D341Med (cell line): ENCODE measurements at regions not wholly inside any gene's neighbourhood (a gene's known extent, or its start where the extent isn't known, plus 50 kb on each side); places are given as distances from the start of the nearest gene placed in this dataset.
"Not testable (repeated sequence)": the region's sequence is repeated elsewhere in the genome, so short reads cannot be mapped to it uniquely, and the experiment has no call there.

Experiments
- DNase-seq: peaks from one replicate; pipeline ENCODE4 v3.0.0; 2012; ENCODE audit warnings: low spot score

DNA sequence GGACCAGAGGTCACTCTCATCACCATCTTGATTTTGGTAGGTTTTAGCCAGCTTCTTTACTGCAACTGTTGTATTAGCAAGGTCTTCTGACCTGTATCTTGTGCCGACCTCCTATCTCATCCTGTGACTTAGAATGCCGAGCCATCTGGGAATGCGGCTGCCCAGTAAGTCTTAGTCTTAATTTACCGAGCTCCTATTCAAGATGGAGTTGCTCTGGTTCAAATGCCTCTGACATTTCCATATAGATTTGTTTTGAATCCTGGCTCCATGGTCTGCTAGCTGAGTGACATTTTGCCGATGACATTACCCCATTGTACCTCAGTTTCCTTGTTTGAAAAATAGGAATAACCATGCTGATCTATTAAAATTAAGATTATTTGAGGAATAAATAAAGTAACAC, 193.9 kb upstream of the HMCN1 start:
- DNase-seq = no peak

DNA sequence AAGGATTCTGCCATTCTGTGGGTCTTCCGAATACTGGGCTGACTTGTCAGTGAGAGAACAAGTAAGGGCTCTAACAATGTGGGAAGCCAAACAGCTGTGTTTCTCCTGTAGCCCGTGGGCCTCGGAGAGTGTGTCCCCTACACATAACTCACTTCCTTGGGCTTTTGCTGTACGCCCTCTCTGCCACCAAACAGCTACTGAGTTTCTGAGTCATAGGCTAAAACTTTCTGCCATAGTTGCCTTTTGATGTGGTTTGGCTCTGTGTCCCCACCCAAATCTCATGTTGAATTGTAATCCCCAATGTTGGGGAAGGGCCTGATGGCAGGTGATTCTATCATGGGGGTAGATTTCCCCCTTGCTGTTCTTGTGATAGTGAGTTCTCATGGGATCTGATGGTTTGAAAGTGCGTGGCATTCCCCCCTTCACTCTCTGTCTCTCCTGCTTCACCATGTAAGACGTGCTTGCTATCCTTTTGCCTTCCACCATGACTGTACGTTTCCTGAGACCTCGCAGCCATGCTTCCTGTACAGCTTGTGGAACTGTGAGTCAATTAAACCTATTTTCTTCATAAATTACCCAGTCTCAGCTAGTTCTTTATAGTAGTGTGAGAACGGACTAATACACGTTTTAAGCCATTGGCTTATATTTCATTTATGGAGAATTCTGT, 194.8 kb upstream of the HMCN1 start:
- no peak for DNase-seq

DNA sequence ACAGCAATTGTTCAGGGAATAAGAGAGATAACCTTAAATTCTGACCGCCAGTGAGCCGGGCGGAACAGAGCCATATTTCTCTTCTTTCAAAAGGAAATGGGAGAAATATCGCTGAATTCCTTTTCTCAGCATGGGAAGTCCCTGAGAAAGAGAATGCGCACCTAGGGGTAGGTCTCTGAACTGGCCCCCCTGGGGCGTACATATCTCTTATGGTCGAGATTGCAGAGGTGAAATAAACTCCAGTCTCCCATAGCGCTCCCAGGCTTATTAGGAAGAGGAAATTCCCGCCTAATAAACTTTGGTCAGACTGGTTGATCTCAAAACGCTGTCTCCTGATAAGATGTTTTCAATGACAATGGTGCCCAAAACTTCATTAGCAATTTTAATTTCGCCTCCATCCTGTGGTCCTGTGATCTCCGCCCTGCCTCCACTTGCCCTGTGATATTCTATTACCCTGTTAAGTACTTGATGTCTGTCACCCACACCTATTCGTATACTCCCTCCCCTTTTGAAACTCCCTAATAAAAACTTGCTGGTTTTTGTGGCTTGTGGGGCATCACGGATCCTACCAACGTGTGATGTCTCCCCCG, 195.8 kb upstream of the HMCN1 start:
- not testable (repeated sequence) for DNase-seq

DNA sequence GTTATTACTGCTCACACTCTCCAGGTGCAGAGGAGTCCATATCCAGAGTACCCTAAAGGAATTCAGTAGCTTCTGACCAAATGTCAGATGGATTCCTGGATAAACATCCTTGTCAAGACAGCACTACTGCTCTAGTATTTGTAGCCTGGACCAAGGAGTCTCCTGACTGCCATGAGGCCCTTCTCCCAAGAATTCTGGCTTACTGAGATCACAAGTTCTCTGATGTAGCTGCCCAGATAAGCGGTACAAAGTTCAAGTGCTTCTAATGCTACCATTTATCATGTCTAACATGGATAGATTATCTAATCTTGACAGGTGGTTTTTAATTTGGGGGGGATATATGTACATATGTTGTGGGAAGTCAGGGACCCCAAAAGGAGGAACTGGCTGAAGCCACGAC, 196.6 kb upstream of the HMCN1 start:
- no peak for DNase-seq

DNA sequence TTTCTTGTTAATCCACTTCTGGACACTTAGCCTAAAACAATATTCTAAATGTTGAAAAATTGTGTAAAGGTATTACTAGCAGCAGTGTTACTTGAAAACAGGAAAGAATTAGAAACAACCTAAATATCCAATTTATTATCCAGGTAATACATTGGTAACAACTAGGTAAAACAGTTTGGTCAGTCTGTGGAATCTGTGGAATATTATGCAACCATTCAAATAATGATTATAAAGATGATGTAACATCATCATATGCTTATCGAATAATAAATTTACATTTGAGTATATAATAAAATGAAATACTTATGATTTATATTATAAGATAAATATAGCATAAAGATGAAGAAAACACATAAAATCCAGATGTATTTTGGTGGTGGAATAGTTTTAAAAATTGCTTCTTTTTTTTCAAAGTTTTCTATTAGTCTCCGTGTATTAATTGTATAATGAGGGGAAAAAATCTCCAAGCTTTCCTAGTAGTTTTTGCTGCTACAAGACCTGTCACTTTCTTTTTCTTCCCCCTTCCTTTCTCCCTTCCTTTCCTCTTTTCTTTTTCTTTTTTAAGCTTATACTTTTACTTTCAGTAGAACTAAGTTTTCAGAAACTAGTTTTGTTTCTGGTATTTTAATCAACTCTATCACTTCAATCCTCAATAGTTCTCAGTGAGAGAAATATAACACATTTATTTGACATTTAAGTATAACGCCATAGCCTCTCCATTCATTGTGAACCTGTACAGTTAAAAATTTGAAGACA, 197.8 kb upstream of the HMCN1 start:
- no peak for DNase-seq

DNA sequence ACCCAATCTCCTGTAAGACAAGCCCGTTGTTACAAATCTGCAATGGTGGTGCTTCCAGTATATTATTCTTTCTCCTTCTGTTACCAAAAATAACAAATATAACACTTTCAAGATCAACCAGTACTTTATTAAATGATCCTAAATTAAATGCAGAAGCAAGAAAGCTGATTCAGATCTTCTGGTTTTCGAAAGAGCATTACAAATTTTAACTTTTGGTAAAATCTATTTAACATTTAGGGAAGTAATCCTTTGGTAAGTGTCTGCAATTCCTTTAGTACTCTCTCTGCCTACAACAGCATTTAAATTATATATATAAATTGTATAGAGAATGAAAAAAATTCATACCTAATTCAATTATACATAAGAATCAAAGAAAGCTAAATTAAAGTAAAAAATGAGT, 198.6 kb upstream of the HMCN1 start:
- DNase-seq = no peak

DNA sequence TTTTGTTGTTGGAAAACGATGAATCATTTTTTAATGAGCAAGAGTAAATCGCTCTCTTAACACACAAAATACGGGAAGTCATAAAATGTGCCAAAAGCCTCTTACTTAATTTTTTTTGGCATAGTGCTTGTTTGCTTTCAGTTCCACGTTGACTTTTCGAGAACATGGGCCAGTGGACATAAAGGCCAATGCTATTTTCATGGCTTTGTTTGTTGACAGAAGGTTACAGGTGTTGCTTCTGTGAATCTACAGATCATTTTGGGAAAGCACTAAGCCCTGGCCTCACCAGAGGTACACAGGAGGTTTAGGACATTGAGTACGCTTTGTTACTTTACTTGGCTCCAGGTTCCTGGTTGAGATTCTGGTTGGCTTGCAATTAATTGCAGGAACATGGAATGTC, 199.4 kb upstream of the HMCN1 start:
- no peak for DNase-seq

DNA sequence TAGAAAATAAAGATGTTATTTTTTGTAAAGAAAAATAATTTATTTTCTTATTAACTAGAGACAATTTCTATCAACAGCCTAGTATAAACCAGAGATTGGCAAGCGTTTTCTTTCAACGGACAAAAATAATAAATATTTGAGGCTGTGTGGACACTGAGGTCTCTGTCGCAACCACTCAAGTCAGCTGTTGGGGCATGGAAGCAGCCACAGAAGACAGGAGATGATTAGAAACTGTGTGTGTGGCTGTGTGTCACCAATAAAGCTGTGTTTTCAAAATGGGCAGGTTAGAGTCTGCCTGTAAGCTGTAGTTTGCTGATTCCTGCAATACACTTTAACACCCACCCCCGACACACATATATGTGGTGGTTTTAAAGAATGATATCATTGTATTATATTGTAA, 200.6 kb upstream of the HMCN1 start:
- no peak for DNase-seq

DNA sequence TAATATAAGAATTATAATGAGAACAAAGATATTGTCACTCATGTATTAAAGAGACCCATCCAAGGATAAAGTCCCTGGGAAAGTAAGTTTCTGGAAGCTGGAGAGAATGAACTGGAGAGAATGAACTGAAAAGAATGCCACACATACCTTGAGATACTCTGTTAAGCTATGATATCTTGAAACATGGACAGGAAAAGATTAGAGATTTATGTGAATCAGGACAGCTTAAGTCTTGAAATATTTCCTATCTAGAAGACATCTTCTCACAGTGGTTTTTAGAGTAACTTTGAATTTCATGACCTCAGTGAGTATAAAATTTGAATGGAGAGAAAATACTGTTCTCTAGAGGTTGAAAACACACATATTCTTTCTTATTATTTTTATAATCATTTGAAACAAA, 201.3 kb upstream of the HMCN1 start:
- no peak for DNase-seq

DNA sequence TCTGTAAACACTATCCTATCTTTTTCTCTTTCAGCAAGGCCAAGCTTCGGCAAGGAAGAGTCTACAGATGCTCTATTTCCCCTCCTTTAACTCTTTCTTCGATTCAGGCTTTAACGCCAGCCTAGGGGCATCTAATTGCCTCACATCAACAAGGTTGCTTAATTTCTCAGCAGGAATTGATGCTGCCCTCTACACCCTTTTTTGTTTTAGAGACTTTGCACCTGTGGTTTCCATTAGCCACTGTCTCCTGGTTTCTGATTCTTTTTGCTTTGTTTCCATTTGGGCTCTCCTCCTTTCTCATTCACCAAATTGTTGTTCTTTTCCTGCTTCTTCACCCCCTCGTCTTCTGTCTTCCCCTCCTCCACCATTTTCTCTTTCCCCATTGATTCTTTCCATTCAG, 202.4 kb upstream of the HMCN1 start:
- DNase-seq = no peak

DNA sequence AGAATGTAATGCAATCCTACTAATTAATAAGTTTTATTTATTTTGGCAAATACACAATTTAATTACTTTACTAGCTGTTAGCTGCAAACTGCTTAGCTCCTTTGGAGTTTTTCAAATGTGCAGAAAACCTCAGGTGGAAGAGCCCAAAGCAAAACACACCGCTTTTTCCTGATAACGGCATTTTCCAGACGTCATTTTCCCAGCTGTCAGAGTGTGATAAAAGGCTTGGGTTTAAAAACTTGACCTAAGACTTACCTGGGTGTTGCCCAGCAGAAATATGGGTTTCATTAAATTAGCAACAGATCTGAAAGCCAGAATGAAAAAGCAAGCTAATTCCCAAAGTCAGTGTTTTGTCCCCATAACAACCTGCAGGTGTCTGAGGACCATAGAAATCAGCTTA, 204.0 kb upstream of the HMCN1 start:
- DNase-seq = no peak

DNA sequence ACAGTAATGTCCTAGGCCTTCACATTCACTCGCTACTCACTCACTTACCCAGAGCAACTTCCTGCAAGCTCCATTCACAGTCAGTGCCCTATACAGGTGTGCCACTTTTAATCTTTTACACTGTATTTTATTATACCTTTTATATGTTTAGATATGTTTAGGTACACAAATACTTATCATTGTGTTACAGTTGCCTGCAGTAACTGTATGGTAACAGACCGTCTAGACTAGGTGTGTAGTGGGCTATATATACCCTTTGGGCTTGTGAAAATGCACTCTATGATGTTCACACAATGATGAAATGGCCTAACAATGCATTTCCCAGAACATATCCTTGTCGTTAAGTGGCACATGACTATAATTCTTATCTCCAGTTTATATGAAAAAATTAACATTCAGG, 204.5 kb upstream of the HMCN1 start:
- DNase-seq = no peak

DNA sequence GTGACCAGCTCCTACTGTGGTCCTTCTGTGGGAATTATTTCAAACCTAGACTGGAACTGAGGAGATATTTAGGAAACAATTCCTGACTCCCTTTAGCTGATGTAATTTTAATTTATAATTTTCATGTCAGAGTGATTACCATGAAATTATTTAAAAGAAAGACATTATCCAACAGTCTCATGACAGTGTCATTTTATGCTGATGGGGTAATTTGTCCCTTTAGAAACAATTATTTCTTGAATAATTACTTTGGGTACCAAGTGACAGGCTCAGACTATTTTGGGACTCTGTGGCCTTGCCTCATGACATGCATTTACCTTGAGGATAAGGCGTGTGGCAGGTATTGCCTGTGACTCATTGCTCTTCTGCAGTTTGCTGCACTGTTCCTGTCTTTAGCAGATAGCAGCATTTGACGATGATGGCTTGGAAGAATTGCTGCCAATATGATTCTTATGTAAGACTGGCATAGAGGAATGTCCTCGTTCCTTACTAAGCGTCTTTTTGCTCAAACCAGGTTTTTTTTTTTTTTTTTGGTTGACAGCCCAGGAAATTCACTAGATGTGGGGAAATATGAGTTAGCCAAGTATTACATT, 206.0 kb upstream of the HMCN1 start:
- no peak for DNase-seq

DNA sequence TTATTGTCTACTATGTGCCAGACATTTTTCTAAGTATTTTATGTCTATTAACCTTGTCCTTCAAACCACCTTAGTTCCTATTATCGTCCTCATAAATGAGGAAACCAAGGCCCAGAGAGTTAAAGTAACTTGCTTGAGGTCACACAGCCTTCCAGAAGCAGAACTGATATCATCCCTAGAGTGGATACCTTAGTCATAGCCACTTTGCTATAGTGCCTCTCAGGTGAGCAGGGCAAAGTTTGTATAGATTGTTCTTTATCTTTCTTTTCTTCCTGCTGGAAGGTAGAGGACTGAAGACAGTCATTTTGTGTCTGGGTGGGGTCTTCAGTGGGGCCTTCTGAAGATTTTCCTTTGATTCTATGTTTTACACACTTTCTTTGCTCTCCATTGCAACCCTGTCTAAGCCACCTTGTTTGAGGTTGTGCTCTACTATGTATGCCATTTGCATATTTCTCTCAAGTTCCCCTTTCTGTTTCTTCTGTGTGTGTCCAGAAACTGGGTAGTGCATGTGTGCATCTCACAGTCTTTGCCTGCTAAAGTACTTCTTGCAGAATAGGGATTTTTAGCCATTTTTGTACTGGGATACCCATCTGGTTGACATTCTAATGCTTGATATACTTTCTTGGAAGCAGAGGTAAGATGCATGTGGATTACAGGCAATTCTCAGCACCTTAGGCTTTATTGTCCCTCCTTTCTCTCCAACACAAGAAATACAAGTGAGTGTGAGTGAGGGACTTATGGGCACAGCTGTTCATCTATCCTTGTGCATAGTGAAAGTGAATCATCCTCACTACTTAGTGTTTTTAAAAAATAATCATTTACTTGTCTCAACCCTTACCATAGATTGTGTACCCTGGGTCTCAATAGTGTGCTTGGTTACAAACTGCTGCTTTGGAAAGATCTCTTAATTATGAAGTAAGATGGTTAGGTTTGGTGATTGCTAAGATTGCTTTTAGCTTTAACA, 207.6 kb upstream of the HMCN1 start:
- DNase-seq = no peak

DNA sequence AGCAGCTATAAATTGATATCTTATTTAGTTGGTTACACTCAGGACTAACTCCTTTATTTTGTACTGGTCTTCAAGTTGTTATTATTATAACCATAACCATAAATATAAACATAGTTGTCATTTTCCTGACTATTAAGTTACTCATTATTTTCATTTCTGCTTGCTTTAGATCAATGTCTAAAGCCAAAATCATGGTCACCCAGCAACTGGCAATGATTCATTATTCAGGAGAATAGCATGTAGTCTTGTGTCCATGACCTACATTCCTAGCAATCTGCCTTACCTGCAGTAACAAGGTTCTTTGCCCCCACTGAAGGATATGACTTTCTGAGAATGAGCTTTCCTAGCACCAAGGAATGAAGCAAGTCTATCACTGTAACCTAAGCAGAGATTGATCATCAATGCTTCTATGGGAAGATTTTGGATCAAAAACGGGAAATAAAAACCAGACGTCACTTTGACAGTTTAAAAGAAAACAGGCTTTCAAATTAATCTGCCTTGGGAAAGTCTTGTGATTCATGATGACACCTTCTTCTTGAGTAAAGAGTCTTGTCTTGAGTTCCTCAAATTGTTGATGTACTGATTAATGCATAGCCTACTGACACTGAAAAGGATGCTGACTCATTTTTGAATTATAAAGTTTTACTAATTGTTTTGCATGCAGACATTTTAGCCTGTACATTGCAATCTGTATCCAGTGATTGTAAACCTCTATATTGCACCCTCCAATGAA, 203.3 kb upstream of the IVNS1ABP start:
- DNase-seq = no peak

DNA sequence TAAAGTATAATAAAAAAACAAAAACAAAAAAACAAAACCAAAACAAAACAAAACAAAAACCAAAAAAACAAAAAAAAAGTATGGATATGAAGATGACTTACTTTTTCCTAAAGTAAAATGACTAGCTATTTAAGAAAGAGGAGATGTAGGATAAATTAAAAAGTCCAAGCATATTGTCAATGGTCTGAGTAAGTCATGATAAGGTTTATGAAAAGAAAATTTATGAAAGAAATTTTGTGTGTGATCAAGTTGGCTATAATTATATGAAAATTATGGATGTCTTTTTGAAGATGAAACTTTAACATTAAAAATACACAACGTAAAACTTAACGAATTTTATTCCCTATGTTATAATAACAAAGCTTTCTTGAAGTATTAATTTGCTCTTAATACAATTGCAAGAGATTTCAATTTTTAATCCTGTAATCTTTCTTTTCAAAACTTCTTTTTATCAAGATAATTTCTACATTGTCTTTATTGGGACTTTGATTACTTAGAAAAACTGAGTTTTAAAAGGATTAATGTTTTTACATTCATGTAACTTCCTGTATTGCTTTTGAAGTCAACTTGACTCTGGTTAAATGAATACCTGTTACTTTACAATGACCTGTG, 200.9 kb upstream of the IVNS1ABP start:
- DNase-seq = no peak

DNA sequence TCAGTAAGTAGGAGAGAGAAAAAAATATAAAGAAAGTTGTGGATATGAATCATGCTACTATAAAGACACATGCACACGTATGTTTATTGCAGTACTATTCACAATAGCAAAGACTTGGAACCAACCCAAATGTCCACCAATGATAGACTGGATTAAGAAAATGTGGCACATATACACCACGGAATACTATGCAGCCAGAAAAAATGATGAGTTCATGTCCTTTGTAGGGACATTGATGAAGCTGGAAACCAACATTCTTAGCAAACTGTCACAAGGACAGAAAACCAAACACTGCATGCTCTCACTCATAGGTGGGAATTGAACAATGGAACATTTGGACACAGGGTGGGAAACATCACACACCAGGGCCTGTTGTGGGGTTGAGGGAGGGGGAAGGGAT, 200.3 kb upstream of the IVNS1ABP start:
- not testable (repeated sequence) for DNase-seq

DNA sequence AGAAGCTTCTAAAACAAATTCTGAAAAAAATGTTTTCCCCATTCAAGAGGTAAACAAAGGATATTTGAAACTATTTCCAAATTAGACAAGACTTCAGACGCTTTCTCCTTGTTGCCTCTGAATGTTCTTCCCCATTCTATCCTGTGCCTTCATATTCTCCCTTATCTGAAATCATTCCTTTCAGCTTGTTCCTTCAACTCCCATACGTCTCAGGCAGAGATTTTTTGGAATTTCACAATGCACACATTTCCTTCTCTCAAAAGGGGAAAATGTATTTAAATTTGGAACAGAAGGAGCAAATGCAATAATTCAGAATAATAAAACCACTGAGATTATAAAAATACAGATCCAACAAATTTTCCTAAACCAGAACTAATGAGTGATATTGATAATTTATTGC, 198.7 kb upstream of the IVNS1ABP start:
- DNase-seq = no peak

DNA sequence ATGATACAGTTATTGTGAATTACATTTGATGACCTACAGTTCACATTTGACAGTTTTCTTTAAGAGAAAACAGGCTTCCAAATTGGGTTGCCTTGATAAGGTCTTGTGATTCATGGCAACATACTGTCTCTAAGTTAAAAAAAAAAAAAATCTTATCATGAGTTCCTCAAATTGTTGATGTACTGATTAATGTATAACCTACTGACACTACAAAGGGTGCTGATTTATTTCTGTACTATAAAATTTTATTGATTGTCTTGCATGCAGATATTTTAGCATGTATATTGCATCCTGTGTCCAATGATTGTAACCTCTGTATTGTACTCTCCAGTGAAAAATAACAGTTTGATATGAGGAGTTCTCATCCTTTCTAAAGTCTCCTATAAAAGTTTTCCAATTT, 197.3 kb upstream of the IVNS1ABP start:
- no peak for DNase-seq

DNA sequence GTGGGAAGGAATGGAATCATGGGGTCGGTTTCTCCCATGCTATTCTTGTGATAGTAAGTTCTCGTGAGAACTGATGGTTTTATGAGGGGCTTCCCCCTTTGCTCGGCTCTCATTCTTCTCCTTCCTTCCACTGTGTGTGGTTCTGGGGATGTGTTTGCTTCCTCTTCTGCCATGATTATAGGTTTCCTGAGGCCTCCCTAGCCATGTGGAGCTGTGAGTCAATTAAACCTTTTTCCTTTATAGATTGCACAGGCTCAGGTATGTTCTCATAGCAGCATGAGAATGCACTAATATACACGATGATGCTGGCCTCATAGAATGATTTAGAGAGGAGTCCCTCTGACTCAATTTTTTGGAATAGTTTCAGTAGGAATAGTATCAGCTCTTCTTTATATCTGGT, 195.4 kb upstream of the IVNS1ABP start:
- no peak for DNase-seq

DNA sequence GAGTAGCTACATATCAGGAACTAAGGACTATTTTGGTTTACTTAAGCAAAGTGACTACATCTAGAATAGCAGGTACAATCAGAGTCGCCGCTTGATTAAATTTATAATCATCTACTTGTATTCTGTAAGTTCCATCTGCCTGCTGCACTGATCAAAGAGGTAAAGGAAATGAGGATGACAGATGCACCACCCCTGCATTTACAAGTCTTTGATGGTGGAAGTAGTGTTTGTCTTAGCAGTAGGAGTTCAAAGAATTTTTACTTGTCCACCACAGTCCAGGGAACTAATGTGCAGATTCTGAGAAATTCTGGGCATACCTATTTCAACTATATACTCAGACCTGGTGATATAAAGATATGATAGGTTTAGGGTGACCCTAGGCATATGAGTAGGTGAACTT, 184.1 kb upstream of the IVNS1ABP start:
- DNase-seq = no peak
